ENCODE measurements at regions not wholly inside any gene's neighbourhood (a gene's known extent, or its start where the extent isn't known, plus 50 kb on each side); places are given as distances from the start of the nearest gene placed in this dataset.

GRCh38 chr2:234339011-234339410 is 157.9 kb downstream of the ARL4C start:
- TF ChIP-seq POLR2A (IDR thresholded peaks at IDR 0.05) (no peak), CTCF (IDR thresholded peaks at IDR 0.05) (no peak)
- intact Hi-C loops (cut with DNase I): no loop called here
- Histone ChIP-seq H3K36me3 (replicated peaks in 1 of 2; ENCODE audit: insufficient read depth in 1 of 2, low read depth in 2 of 2) (no peaks in the 10 kb centered on the region), H3K27me3 (no peaks in the 10 kb centered on the region), H3K4me3 (no peak overlapping the region), H3K27ac (no peak overlapping the region), H3K4me1 (peaks cover 5% of the 10 kb centered on the region), H3K9me3 (peaks cover 0 to 5% (median 0%) of the 10 kb centered on the region in 3 donors)
- DNase-seq (no peak), ATAC-seq (no peak)
- WGBS, 2 donors: 86 to 94% methylated on average over 2 of the region's 2 CpGs

- H3K36me3 ChIP-seq (replicated peaks in 1 of 2; ENCODE audit: insufficient read depth in 1 of 2, low read depth in 2 of 2): no peaks in the 10 kb centered on the region
- intact Hi-C loops (cut with DNase I): no loop called here
- TF ChIP-seq CTCF (IDR thresholded peaks at IDR 0.05): no peak
- peak in 1 of 3 donors; percentile 16 for TF ChIP-seq POLR2A (IDR thresholded peaks at IDR 0.05)
- DNase-seq (peak; percentile 23 to 80 (median 47)), ATAC-seq (peak; percentile 44)
- no peaks in the 10 kb centered on the region for H3K27me3 ChIP-seq
- no peak overlapping the region for H3K4me3 ChIP-seq
- peak overlapping the region in 2 of 4 donors; percentile 0 to 9 for H3K27ac ChIP-seq
- peaks cover 0 to 5% (median 0%) of the 10 kb centered on the region in 3 donors for H3K9me3 ChIP-seq
- peaks cover 5% of the 10 kb centered on the region for H3K4me1 ChIP-seq
- WGBS, 2 donors: 41 to 55% methylated on average over 11 to 19 of the region's 19 CpGs
Measured at GRCh38 chr2:234335661-234336228, 161.1 kb downstream of the ARL4C start.

- Histone ChIP-seq H3K4me3 (no peak overlapping the region), H3K27ac (peak overlapping the region in 3 of 4 donors; percentile 8 to 50 (median 9)), H3K4me1 (peaks cover 5% of the 10 kb centered on the region), H3K27me3 (no peaks in the 10 kb centered on the region), H3K36me3 (replicated peaks in 1 of 2; ENCODE audit: insufficient read depth in 1 of 2, low read depth in 2 of 2) (no peaks in the 10 kb centered on the region), H3K9me3 (peaks cover 0 to 5% (median 0%) of the 10 kb centered on the region in 3 donors)
- ATAC-seq (no peak), DNase-seq (no peak)
- intact Hi-C loops (cut with DNase I): no loop called here
- no peak for TF ChIP-seq POLR2A (IDR thresholded peaks at IDR 0.05)
- TF ChIP-seq CTCF (IDR thresholded peaks at IDR 0.05): no peak
- 66 to 73% methylated on average over 4 of the region's 4 CpGs for WGBS, 2 donors
Measured at GRCh38 chr2:234334756-234335155, 162.1 kb downstream of the ARL4C start.

GRCh38 chr2:234334151-234334550 is 162.7 kb downstream of the ARL4C start:
- Histone ChIP-seq H3K4me1 (peaks cover 5% of the 10 kb centered on the region), H3K27ac (peak overlapping the region in 3 of 4 donors; percentile 8 to 50 (median 9)), H3K9me3 (peaks cover 0 to 4% (median 0%) of the 10 kb centered on the region in 3 donors), H3K4me3 (no peak overlapping the region), H3K36me3 (replicated peaks in 1 of 2; ENCODE audit: insufficient read depth in 1 of 2, low read depth in 2 of 2) (no peaks in the 10 kb centered on the region), H3K27me3 (no peaks in the 10 kb centered on the region)
- DNase-seq: peak in 2 of 4 donors; percentile 14 to 16
- 83 to 100% methylated on average over 1 to 3 of the region's 3 CpGs for WGBS, 2 donors
- intact Hi-C loops (cut with DNase I): no loop called here
- TF ChIP-seq CTCF (IDR thresholded peaks at IDR 0.05) (no peak), POLR2A (IDR thresholded peaks at IDR 0.05) (no peak)
- peak; percentile 63 for ATAC-seq

All from body of pancreas (tissue), 4 donors.